OCI-LY1 (cell line): ENCODE measurements at regions not wholly inside any gene's neighbourhood (a gene's known extent, or its start where the extent isn't known, plus 50 kb on each side); places are given as distances from the start of the nearest gene placed in this dataset.

Experiments used
- EZH2 ChIP-seq: fragments of 200-600 bp; sonication (generic), shearing (Covaris generic); IDR thresholded peaks from 2 replicates; pipeline ENCODE4 v1.8.0; 2017; ENCODE audit warnings: borderline replicate concordance, mixed run types, mild to moderate bottlenecking, antibody characterized with exemption, low read length, moderate library complexity, mixed read lengths
- TF ChIP-seq, protein P1 (sequence below): fragments of 200-600 bp; sonication (generic), shearing (Covaris generic); IDR thresholded peaks from 2 replicates; pipeline ENCODE4 v1.5.1; 2017; ENCODE audit warnings: mild to moderate bottlenecking, antibody characterized with exemption, low read length, moderate library complexity, mixed read lengths

DNA sequence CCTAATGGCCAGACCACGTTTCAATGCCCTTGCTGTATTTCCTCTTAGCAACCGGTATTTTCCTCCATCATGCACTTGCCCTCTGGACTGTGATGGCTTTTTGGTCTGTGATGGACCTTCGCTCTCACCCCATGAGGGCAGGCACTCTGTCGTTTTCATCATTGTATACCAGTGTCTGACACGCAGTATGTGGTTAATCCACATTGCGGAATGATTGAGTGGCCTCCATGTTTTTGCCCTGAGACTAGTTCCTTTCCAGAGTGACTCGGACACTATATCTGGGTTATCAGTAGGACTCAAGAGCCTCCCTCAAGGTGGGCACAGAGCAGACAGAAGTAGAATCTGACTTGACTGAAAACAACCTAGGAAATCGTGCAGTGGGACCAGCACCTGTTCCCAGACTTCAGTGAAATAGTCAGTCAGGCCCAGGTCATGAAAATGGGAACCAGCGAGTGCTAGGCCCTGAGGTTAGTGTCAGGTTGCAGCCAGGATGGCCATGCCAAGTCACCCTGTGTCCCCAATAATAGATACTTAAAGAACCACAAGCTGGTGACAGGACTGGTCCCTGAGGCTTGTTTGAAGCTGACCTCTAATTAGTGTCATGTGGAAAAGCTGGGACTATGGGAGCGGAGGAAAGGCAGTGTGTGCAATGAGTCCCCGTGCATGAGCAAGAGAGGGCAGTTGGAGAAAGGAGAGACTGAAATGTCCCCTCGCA lies 464.7 kb downstream of the INSC start:
- TF ChIP-seq, protein P1, sequence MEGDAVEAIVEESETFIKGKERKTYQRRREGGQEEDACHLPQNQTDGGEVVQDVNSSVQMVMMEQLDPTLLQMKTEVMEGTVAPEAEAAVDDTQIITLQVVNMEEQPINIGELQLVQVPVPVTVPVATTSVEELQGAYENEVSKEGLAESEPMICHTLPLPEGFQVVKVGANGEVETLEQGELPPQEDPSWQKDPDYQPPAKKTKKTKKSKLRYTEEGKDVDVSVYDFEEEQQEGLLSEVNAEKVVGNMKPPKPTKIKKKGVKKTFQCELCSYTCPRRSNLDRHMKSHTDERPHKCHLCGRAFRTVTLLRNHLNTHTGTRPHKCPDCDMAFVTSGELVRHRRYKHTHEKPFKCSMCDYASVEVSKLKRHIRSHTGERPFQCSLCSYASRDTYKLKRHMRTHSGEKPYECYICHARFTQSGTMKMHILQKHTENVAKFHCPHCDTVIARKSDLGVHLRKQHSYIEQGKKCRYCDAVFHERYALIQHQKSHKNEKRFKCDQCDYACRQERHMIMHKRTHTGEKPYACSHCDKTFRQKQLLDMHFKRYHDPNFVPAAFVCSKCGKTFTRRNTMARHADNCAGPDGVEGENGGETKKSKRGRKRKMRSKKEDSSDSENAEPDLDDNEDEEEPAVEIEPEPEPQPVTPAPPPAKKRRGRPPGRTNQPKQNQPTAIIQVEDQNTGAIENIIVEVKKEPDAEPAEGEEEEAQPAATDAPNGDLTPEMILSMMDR = no peak
- no peak for TF ChIP-seq EZH2
